ENCODE measurements at regions not wholly inside any gene's neighbourhood (a gene's known extent, or its start where the extent isn't known, plus 50 kb on each side); places are given as distances from the start of the nearest gene placed in this dataset.
"Not testable (repeated sequence)": the region's sequence is repeated elsewhere in the genome, so short reads cannot be mapped to it uniquely, and the experiment has no call there.

- intact Hi-C loops (cut with DNase I): no loop called here
- Histone ChIP-seq H3K4me1 (no peaks in the 10 kb centered on the region), H3K36me3 (no peaks in the 10 kb centered on the region), H3K27me3 (no peaks in the 10 kb centered on the region), H3K9me3 (no peaks in the 10 kb centered on the region), H3K4me3 (no peak overlapping the region), H3K27ac (no peak overlapping the region)
- ATAC-seq: no peak
- TF ChIP-seq, protein P1, sequence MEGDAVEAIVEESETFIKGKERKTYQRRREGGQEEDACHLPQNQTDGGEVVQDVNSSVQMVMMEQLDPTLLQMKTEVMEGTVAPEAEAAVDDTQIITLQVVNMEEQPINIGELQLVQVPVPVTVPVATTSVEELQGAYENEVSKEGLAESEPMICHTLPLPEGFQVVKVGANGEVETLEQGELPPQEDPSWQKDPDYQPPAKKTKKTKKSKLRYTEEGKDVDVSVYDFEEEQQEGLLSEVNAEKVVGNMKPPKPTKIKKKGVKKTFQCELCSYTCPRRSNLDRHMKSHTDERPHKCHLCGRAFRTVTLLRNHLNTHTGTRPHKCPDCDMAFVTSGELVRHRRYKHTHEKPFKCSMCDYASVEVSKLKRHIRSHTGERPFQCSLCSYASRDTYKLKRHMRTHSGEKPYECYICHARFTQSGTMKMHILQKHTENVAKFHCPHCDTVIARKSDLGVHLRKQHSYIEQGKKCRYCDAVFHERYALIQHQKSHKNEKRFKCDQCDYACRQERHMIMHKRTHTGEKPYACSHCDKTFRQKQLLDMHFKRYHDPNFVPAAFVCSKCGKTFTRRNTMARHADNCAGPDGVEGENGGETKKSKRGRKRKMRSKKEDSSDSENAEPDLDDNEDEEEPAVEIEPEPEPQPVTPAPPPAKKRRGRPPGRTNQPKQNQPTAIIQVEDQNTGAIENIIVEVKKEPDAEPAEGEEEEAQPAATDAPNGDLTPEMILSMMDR (IDR thresholded peaks at IDR 0.05): no peak
- DNase-seq: no peak
Measured at GRCh38 chr4:71872767-71873415, 89.0 kb upstream of the GC start.

- ATAC-seq (no peak), DNase-seq (no peak)
- intact Hi-C loops (cut with DNase I): no loop called here
- no peaks in the 10 kb centered on the region for H3K4me1 ChIP-seq
- H3K4me3 ChIP-seq: no peak overlapping the region
- no peaks in the 10 kb centered on the region for H3K36me3 ChIP-seq
- H3K27me3 ChIP-seq: no peaks in the 10 kb centered on the region
- TF ChIP-seq, protein P1 (IDR thresholded peaks at IDR 0.05): no peak
- no peaks in the 10 kb centered on the region for H3K9me3 ChIP-seq
- no peak overlapping the region for H3K27ac ChIP-seq
Measured at GRCh38 chr4:71878376-71878775, 94.5 kb upstream of the GC start.

DNA sequence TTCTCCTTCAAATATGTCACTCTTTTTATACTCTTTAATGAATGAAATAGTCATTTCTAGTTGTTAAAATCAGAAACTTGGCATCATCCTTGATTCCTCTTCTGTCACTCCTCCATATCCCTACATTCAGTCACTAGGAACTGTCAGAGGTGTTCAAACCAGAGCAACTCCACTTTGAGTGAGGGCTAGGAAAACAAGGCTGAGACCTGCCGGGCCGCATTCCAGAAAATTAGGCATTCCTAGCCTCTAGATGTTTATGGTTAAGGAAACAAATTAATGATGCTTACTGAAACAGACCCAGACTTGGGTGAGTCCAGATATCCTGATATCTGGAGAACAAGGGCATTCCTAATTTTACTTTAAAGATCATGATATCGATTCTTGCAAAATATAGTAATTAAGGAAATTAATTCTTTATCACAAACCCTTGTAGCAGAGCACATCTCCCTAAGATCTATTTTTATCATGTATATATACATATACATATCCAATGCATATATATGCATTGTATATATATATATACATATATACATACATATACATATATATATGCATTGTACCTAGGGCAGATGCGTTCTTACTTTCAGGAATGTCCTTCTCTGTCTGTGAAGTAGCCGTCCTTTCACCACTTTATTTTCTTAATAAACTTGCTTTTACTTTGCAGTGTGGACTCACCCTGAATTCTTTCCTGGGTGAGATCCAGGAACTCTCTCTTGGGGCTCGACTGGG, 98.4 kb upstream of the GC start:
- no peak overlapping the region for H3K4me3 ChIP-seq
- intact Hi-C loops (cut with DNase I): no loop called here
- H3K9me3 ChIP-seq: no peaks in the 10 kb centered on the region
- H3K27ac ChIP-seq: no peak overlapping the region
- TF ChIP-seq, protein P1 (IDR thresholded peaks at IDR 0.05): no peak
- no peaks in the 10 kb centered on the region for H3K36me3 ChIP-seq
- DNase-seq (no peak), ATAC-seq (peak; percentile 47)
- no peaks in the 10 kb centered on the region for H3K27me3 ChIP-seq
- H3K4me1 ChIP-seq: no peaks in the 10 kb centered on the region

DNA sequence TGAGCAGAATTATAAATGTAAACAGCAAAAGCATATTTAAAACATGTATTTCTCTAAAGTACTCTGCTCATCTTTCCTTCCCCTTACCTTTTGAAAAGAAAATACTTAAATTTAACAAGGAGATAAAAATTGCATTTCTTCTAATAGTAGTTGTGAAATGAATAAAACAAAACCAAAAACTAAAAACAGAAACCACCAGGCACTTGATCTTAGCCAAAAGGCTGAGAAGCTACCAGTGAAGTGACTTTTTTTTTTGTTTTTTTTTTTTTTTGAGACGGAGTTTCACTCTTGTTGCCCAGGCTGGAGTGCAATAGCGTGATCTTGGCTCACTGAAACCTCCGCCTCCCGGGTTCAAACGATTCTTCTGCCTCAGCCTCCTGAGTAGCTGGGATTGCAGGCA, 116.5 kb upstream of the GC start:
- H3K36me3 ChIP-seq; H3K4me1 ChIP-seq; H3K4me3 ChIP-seq; H3K27ac ChIP-seq; H3K9me3 ChIP-seq; DNase-seq; H3K27me3 ChIP-seq; ATAC-seq; intact Hi-C loops (cut with DNase I): not testable (repeated sequence)

- H3K36me3 ChIP-seq; intact Hi-C loops (cut with DNase I); H3K9me3 ChIP-seq; H3K4me3 ChIP-seq; DNase-seq; H3K4me1 ChIP-seq; ATAC-seq; H3K27me3 ChIP-seq; H3K27ac ChIP-seq: not testable (repeated sequence)
Measured at GRCh38 chr4:71905594-71905993, 121.7 kb upstream of the GC start.

- TF ChIP-seq, protein P1 (IDR thresholded peaks at IDR 0.05): no peak
- intact Hi-C loops (cut with DNase I): no loop called here
Measured at GRCh38 chr4:71906096-71906495, 122.2 kb upstream of the GC start.

More at GRCh38 chr4:71906096-71906495, 122.2 kb upstream of the GC start:
- no peaks in the 10 kb centered on the region for H3K36me3 ChIP-seq
- no peaks in the 10 kb centered on the region for H3K27me3 ChIP-seq
- no peaks in the 10 kb centered on the region for H3K4me1 ChIP-seq
- ATAC-seq (no peak), DNase-seq (no peak)
- H3K27ac ChIP-seq: no peak overlapping the region
- H3K4me3 ChIP-seq: no peak overlapping the region
- no peaks in the 10 kb centered on the region for H3K9me3 ChIP-seq

Data from upper lobe of right lung (tissue), 1 donor.